OCI-LY1 (cell line): ENCODE measurements at regions not wholly inside any gene's neighbourhood (a gene's known extent, or its start where the extent isn't known, plus 50 kb on each side); places are given as distances from the start of the nearest gene placed in this dataset.

ENCODE experiments used
- H2AFZ ChIP-seq: fragments of 200-600 bp; sonication (generic), shearing (Covaris generic); 2 replicates; pipeline ENCODE4 v1.6.0; 2014; ENCODE audit warnings: antibody characterized with exemption, mild to moderate bottlenecking, low read length
- H3F3A ChIP-seq: fragments of 200-600 bp; sonication (generic), shearing (Covaris generic); 2 replicates; pipeline ENCODE4 v1.6.0; 2014; ENCODE audit warnings: mild to moderate bottlenecking, antibody characterized with exemption, low read length, moderate library complexity; ENCODE audit not compliant: insufficient read depth
- H3K27ac ChIP-seq: fragments of 200-600 bp; sonication (generic); 2 replicates; pipeline ENCODE4 v1.5.1; 2014; ENCODE audit warnings: low read length, mixed run types, mild to moderate bottlenecking, low read depth; ENCODE audit not compliant: poor library complexity, severe bottlenecking
- H3K27me3 ChIP-seq: fragments of 200-600 bp; sonication (generic); 2 replicates; pipeline ENCODE4 v1.6.0; 2014; ENCODE audit warnings: antibody characterized with exemption, mild to moderate bottlenecking, low read length, moderate library complexity; ENCODE audit not compliant: insufficient read depth
- H3K36me3 ChIP-seq: fragments of 200-600 bp; sonication (generic); 2 replicates; pipeline ENCODE4 v1.6.1; 2014; ENCODE audit warnings: mild to moderate bottlenecking, antibody characterized with exemption, low read length, moderate library complexity, mixed read lengths; ENCODE audit not compliant: insufficient read depth
- H3K4me1 ChIP-seq: fragments of 200-600 bp; sonication (generic); 2 replicates; pipeline ENCODE4 v1.5.1; 2014; ENCODE audit warnings: mild to moderate bottlenecking, low read length, moderate library complexity; ENCODE audit not compliant: insufficient read depth, severe bottlenecking
- H3K4me2 ChIP-seq: fragments of 200-600 bp; sonication (generic), shearing (Covaris generic); 2 replicates; pipeline ENCODE4 v1.6.1; 2014; ENCODE audit warnings: low read length
- H3K4me3 ChIP-seq: fragments of 200-600 bp; sonication (generic); 2 replicates; pipeline ENCODE4 v1.5.1; 2014; ENCODE audit warnings: low read length, low read depth, mild to moderate bottlenecking, mixed read lengths; ENCODE audit not compliant: poor library complexity, severe bottlenecking
- H3K79me2 ChIP-seq: fragments of 200-600 bp; shearing (Covaris generic); 2 replicates; pipeline ENCODE4 v1.6.1; 2016; ENCODE audit warnings: mixed run types, low read length, mixed read lengths; ENCODE audit not compliant: insufficient read depth
- H3K9ac ChIP-seq: fragments of 200-600 bp; sonication (generic), shearing (Covaris generic); 2 replicates; pipeline ENCODE4 v1.6.1; 2014; ENCODE audit warnings: mild to moderate bottlenecking, low read length, mixed read lengths
- H3K9me2 ChIP-seq: fragments of 200-600 bp; sonication (generic), shearing (Covaris generic); 2 replicates; pipeline ENCODE4 v1.6.1; 2014; ENCODE audit warnings: low read depth, mild to moderate bottlenecking, low read length, mixed read lengths
- H3K9me3 ChIP-seq: fragments of 200-600 bp; shearing (Covaris generic); 2 replicates; pipeline ENCODE4 v1.6.1; 2014; ENCODE audit warnings: low read length, mixed read lengths
- H4K20me1 ChIP-seq: fragments of 200-600 bp; sonication (generic), shearing (Covaris generic); 2 replicates; pipeline ENCODE4 v1.6.0; 2016; ENCODE audit warnings: mild to moderate bottlenecking, low read length; ENCODE audit not compliant: insufficient read depth
- EZH2 ChIP-seq: fragments of 200-600 bp; sonication (generic), shearing (Covaris generic); IDR thresholded peaks from 2 replicates; pipeline ENCODE4 v1.8.0; 2017; ENCODE audit warnings: borderline replicate concordance, mixed run types, mild to moderate bottlenecking, antibody characterized with exemption, low read length, moderate library complexity, mixed read lengths
- TF ChIP-seq, protein P1 (sequence below): fragments of 200-600 bp; sonication (generic), shearing (Covaris generic); IDR thresholded peaks from 2 replicates; pipeline ENCODE4 v1.5.1; 2017; ENCODE audit warnings: mild to moderate bottlenecking, antibody characterized with exemption, low read length, moderate library complexity, mixed read lengths

DNA sequence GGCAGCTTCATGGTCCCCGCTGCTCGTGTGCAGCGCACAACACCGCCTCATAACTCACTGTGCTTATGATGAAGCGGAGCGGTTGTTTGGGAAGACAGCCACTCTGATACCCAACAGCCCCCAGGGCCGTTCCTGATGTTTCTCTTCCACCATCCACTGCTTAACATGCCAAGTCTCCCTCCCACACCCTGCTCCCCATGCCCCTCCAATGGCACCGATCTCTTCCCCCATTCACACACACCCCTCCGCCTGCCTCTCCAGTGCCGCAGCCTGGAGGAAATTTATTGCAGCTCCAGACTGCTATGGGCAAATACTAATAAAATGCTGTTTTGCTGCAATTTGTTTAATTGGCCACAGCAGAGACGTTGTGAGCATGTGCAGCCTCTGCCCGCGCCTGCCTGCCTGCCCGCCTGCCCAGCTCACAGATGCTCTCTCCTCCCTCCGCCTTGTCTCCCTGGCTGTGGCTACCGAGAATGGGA lies 80.3 kb upstream of the LHX1 start:
- H3K4me3 ChIP-seq, result no peak overlapping the region
- no peaks in the 10 kb centered on the region for H3K79me2 ChIP-seq
- H3K9me2 ChIP-seq, result no peaks in the 10 kb centered on the region
- H3K9ac ChIP-seq, result no peak overlapping the region
- H3K27me3 ChIP-seq, result no peaks in the 10 kb centered on the region; the same call in 1 of the 2 replicates
- H3F3A ChIP-seq, result no peaks in the 10 kb centered on the region
- H3K27ac ChIP-seq, result no peak overlapping the region
- no peak for TF ChIP-seq EZH2
- TF ChIP-seq, protein P1, sequence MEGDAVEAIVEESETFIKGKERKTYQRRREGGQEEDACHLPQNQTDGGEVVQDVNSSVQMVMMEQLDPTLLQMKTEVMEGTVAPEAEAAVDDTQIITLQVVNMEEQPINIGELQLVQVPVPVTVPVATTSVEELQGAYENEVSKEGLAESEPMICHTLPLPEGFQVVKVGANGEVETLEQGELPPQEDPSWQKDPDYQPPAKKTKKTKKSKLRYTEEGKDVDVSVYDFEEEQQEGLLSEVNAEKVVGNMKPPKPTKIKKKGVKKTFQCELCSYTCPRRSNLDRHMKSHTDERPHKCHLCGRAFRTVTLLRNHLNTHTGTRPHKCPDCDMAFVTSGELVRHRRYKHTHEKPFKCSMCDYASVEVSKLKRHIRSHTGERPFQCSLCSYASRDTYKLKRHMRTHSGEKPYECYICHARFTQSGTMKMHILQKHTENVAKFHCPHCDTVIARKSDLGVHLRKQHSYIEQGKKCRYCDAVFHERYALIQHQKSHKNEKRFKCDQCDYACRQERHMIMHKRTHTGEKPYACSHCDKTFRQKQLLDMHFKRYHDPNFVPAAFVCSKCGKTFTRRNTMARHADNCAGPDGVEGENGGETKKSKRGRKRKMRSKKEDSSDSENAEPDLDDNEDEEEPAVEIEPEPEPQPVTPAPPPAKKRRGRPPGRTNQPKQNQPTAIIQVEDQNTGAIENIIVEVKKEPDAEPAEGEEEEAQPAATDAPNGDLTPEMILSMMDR, result no peak
- H3K36me3 ChIP-seq, result no peaks in the 10 kb centered on the region
- no peak overlapping the region for H3K4me2 ChIP-seq
- no peaks in the 10 kb centered on the region for H3K4me1 ChIP-seq
- H4K20me1 ChIP-seq, result no peaks in the 10 kb centered on the region
- H3K9me3 ChIP-seq, result no peaks in the 10 kb centered on the region
- H2AFZ ChIP-seq, result no peak overlapping the region

DNA sequence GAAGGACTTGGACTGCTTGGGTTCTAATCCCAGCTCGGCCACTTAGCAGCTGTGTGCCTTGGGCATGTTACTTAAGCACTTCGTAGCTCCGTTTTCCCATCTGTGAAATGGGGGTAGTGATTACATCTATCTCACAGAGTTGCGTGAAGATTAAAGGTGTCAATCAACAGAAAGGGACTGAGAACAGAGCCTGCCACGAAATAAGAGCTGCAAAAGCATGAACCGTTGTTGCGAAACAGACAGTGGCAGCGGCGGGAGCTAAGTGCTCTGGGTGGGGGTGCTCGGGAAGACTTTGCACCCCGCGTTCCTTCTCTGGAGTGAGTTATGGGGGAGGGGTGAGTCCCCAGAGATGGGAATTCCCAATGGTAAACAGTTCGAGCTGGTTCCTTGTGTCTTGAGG lies 79.6 kb upstream of the LHX1 start:
- Histone ChIP-seq H3K36me3 (no peaks in the 10 kb centered on the region), H3K9me3 (no peaks in the 10 kb centered on the region), H4K20me1 (no peaks in the 10 kb centered on the region), H3K9ac (no peak overlapping the region), H3K4me1 (no peaks in the 10 kb centered on the region), H2AFZ (no peak overlapping the region), H3K27me3 (no peaks in the 10 kb centered on the region; the same call in 1 of the 2 replicates), H3K79me2 (no peaks in the 10 kb centered on the region), H3K27ac (no peak overlapping the region), H3K9me2 (no peaks in the 10 kb centered on the region), H3K4me3 (no peak overlapping the region), H3K4me2 (no peak overlapping the region), H3F3A (no peaks in the 10 kb centered on the region)
- TF ChIP-seq, protein P1, result no peak
- TF ChIP-seq EZH2, result no peak

- no peak overlapping the region for H2AFZ ChIP-seq
- no peaks in the 10 kb centered on the region for H3K4me1 ChIP-seq
- H3K9me3 ChIP-seq, result no peaks in the 10 kb centered on the region
- no peak overlapping the region for H3K4me2 ChIP-seq
- no peaks in the 10 kb centered on the region for H3K9me2 ChIP-seq
- H3F3A ChIP-seq, result no peaks in the 10 kb centered on the region
- H3K79me2 ChIP-seq, result no peaks in the 10 kb centered on the region
- H3K4me3 ChIP-seq, result no peak overlapping the region
- H3K27me3 ChIP-seq, result no peaks in the 10 kb centered on the region; the same call in 1 of the 2 replicates
- H3K36me3 ChIP-seq, result no peaks in the 10 kb centered on the region
- no peaks in the 10 kb centered on the region for H4K20me1 ChIP-seq
- no peak overlapping the region for H3K9ac ChIP-seq
- TF ChIP-seq EZH2, result no peak
- TF ChIP-seq, protein P1, result no peak
- H3K27ac ChIP-seq, result no peak overlapping the region
Measured at GRCh38 chr17:36858119-36859002, 78.9 kb upstream of the LHX1 start.
